Right ventricle myocardium inferior (tissue), 1 donor: ENCODE measurements at regions not wholly inside any gene's neighbourhood (a gene's known extent, or its start where the extent isn't known, plus 50 kb on each side); places are given as distances from the start of the nearest gene placed in this dataset.
A peak's percentile ranks its signal among the peaks of the same experiment; 100 is the strongest.

Source experiments
- ATAC-seq: fragments of 200-7000 bp; cut with Tn5 transposase; one replicate; pipeline ENCODE4 v1.9.1; 2020; ENCODE audit warnings: mild to moderate bottlenecking, moderate library complexity
- DNase-seq: peaks from one replicate; pipeline ENCODE4 v3.0.0; 2021; ENCODE audit errors: missing footprints
- intact Hi-C: fragments of 100-400 bp; cut with DNase I; formaldehyde crosslinking; loops from one replicate; pipeline ENCODE4 v1.11.0; 2022
- donor health status: DM: no; HTN: yes; CAD: no; lungs with severe emphysema.

DNA sequence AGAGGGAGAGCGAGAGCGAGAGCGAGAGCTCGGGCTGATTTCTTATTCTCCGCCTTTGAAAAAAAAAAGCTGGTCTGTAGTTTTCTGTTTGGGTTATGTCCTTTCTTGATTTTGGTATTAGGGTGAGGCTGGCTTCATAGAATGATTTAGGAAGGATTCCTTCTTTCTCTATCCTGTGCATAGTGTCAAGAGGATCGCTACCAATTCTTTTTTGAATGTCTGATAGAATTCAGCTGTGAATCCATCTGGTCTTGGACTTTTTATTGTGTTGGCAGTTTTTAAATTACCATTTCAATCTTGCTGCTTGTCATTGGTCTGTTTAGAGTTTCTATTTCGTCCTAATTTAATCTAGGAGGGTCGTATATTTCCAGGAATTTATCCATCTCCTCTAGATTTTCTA is 1414.6 kb upstream of the MIR17HG start:
- intact Hi-C loops = no loop called here
- DNase-seq (no peak), ATAC-seq (no peak)

DNA sequence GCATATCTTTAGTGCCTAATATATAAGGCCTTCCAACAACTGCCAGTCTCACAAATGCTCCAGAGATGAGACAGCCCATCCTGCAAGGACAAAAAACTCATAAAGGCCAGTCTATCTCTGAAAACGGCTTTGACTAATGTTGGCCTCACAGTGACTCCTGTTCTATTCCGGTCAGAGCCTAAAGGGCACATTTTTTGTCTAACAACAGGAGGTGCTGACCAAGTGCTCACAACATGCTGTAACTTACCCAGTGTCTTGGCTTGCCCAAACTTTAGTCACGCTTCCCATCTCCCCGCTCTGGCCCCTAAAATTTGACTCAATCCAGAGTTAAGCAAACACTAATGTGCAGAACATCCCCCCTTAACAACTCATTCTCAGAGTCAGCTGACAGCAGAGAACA is 1411.2 kb upstream of the MIR17HG start:
- DNase-seq = no peak
- intact Hi-C loops = no loop called here
- no peak for ATAC-seq

DNA sequence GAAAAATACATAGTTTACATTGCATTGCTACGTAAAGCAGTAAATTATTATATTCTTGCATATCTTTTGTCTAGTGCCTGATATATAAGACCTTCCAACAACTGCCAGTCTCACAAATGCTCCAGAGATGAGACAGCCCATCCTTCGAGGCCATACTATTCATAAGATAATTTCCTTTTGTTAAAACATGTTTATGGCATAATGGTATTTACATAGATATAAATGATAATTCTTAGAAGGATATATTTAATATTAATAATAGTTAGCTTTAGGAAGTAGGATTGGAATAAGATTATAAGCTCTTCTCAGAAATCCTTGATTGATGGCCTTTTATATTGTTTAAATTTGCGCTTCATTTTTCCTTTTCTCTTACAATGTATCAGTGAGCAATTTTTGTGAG is 1410.1 kb upstream of the MIR17HG start:
- no peak for DNase-seq
- intact Hi-C loops = no loop called here
- ATAC-seq = no peak

- intact Hi-C loops = no loop called here
- no peak for ATAC-seq
Observed at GRCh38 chr13:89940383-89940782, 1407.1 kb upstream of the MIR17HG start.

GRCh38 chr13:89943139-89943538 is 1404.3 kb upstream of the MIR17HG start:
- ATAC-seq = no peak
- no peak for DNase-seq
- intact Hi-C loops = no loop called here

More at GRCh38 chr13:89940383-89940782, 1407.1 kb upstream of the MIR17HG start:
- DNase-seq = no peak

DNA sequence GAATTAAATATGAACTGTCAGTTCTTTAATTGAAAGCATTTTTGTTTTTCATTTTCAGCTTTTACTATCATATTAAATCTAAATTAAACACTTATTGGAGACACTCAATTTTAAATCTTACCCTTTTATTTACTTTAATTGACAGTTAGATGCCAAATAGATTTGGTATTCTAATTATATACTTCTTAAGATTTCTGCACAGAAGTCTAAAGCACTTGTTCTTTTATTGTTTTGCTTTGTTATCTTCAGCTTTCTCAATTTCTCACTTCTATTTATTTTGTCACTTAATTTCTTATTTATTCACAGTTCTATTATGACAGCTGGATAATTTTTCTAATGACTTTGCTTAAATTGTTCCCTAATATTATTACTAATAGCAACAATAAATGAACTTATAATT is 1397.3 kb upstream of the MIR17HG start:
- DNase-seq (no peak), ATAC-seq (no peak)
- intact Hi-C loops = loop anchor here (5.0 to 10.0 kb wide), 2 partner anchors 415 to 917 kb away; no protein-coding TSS in a partner anchor

GRCh38 chr13:89951341-89951740 is 1396.1 kb upstream of the MIR17HG start:
- intact Hi-C loops = loop anchor here (5.0 to 10.0 kb wide), 2 partner anchors 413 to 916 kb away; no protein-coding TSS in a partner anchor
- ATAC-seq = no peak
- no peak for DNase-seq

GRCh38 chr13:89953581-89953980 is 1393.9 kb upstream of the MIR17HG start:
- ATAC-seq (no peak), DNase-seq (no peak)
- intact Hi-C loops = loop anchor here (5.0 to 10.0 kb wide), 2 partner anchors 411 to 914 kb away; no protein-coding TSS in a partner anchor

DNA sequence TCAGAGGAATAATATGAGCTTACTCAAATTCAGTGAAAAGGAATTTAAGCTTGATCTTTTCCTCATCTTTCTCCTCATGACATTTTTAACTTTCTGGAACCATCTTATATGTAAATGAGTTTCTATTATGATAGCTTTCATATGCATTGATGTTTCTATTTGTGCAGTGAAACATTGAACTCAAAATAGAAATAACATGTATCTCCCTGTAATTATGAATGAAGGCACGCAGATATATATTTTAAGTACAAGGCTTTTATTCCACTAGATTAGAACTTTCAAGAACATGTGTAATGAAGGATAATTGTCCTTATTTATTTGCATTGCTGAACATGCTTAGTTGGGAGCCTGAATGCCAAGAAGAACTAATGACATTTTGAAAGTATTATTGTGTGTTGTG is 1391.7 kb upstream of the MIR17HG start:
- intact Hi-C loops = loop anchor here (10.0 kb wide), 1 partner anchor 409 kb away; no protein-coding TSS in a partner anchor
- DNase-seq (no peak), ATAC-seq (no peak)

DNA sequence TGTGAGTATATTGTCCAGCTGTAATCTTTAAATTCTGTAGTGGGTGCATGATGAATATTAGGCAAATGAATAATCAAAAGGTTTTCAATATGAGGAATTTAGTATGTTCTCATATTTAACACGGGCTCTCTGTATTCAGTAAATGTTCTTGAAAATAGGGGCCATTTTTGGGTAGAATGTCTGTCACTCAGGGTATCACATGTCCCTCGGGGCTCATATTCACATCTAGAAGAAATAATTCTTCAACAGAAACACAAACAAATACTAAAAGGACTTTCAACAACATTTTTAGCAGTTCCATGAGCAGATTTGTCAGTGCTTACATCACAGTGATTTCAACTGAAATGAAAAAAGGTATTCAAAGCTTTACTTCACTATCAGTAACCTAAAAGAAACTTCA is 1388.4 kb upstream of the MIR17HG start:
- no peak for ATAC-seq
- no peak for DNase-seq
- intact Hi-C loops = loop anchor here (10.0 kb wide), 1 partner anchor 406 kb away; no protein-coding TSS in a partner anchor

- DNase-seq = no peak
- ATAC-seq = no peak
- intact Hi-C loops = no loop called here
Observed at GRCh38 chr13:89965252-89965651, 1382.2 kb upstream of the MIR17HG start.

DNA sequence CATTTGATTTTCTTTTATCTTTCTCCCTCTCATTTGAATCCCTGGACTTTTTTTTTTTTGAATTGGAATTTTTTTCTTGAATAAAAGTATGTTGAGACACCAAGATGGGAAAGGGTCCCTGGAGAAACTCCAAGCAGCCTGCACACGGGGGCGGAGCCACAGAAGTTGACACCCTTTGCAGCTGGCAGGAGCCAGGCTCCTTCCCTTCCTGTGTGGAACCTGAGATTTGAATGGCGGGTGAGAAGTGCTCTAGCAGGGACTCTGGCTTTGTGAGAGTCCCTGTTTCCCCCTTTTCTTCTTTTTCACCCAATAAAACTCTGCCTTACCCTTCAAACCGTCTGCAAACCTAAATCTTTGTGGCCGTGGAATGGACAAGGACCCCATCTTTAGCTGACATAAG is 1381.0 kb upstream of the MIR17HG start:
- no peak for ATAC-seq
- intact Hi-C loops = no loop called here
- no peak for DNase-seq

DNA sequence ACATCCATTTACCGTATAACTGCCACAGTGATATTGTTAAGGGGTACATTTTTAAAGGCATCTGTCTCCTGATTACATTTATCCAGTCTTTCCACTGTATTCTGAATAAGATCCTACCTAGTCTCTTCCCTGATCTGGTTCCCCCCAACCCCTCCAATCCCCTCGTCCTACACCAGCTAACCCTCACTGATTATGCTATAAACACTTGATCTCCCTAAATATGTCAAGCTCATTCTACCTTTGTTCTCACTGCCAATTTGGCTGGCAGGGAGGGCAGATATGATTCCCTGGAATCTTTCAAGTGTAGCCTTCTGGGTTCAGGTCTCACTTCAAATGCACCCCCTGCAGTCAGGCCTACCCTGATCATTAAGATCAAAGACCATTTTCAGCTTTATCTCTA is 1379.8 kb upstream of the MIR17HG start:
- ATAC-seq (no peak), DNase-seq (no peak)
- intact Hi-C loops = no loop called here

- ATAC-seq (no peak), DNase-seq (no peak)
- intact Hi-C loops = no loop called here
Observed at GRCh38 chr13:89968470-89968869, 1379.0 kb upstream of the MIR17HG start.

GRCh38 chr13:89970353-89970709 is 1377.2 kb upstream of the MIR17HG start:
- ATAC-seq = no peak
- DNase-seq = no peak
- intact Hi-C loops = no loop called here

DNA sequence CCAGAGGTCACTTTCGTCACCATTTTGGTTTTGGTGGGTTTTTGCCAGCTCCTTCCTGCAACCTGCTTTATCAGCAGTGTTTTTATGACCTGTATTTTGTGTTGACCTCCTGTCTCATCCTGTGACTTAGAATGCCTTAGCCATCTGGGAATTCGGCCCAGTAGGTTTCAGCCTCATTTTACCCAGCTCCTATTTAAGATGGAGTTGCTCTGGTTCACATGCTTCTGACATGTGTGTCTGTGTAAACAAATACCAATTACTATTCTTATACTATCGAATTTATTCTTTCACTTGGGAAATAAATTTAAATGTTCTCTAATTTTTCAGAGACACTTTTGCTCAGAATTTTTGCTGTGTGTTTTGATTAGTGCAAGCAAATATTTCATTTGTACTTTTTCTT is 1370.3 kb upstream of the MIR17HG start:
- intact Hi-C loops = no loop called here
- DNase-seq (no peak), ATAC-seq (no peak)

DNA sequence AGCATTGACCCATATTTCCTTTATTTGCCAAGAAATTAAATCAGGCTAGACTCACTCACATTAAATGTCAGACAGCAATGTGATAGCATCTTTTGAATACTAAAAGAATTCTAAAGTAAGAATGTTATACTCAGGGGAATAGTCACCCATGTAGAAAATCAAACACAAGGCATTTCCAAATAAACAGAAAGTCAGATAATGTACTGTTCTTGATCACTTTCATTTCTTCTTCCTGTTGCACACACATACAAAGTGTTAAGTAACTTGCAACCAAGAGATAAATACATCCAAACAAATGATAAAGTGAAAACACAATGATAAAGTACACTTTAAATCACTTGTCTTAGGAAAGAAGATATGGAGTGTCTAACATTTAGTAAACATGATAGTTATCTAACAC is 1366.6 kb upstream of the MIR17HG start:
- no peak for DNase-seq
- intact Hi-C loops = no loop called here
- ATAC-seq = no peak

DNA sequence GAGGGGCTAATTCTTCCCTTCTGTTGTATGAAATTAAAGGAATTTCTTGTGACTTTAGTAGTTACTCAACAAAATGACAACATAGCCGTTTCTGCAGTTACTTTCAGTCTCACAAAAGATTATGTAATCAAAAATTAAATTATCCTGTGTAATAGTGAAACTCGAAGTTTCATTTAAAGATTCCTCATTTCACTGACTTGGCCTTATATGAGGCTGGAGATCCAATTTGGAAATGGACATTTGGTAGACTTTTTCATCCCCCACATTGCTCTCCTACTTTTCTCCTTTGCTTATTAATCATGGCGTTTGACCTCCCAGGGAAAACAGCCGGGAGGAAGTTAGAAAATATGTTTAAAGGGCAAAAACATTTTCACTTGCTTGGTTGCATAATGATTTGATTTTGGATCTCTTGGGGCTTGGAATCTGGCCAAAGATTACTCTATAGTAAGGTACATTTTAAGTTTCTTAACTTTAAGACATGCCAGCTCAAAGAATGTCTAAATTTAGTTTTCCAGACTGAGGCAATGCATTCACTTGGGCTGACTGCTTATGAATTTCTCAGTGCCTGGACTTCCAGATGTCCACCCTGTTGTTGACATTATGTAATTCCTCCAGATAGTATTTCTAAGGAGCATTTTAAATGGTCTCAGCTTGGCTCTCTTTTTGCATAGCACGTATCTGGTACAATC is 1364.9 kb upstream of the MIR17HG start:
- ATAC-seq = peak; percentile 23
- intact Hi-C loops = no loop called here
- DNase-seq = no peak

DNA sequence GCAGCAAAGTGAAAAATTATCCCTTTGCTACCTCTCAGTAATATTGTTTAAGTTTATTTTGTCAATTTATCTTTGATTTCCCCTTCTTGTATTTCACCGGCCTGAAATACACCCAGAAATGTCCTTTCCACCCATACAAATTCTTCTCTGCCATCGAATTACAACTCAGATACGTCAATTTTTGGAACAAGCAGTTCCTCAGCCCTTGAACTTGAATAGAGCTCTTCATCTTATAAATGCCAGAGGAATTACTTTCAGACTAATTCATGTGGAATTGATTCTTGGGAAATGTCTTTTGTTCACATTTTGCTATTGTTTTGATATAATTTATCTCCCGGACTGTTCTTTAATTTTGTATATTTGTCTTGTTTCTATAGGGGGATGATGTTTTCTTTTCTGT is 1359.3 kb upstream of the MIR17HG start:
- ATAC-seq (no peak), DNase-seq (no peak)
- intact Hi-C loops = no loop called here

DNA sequence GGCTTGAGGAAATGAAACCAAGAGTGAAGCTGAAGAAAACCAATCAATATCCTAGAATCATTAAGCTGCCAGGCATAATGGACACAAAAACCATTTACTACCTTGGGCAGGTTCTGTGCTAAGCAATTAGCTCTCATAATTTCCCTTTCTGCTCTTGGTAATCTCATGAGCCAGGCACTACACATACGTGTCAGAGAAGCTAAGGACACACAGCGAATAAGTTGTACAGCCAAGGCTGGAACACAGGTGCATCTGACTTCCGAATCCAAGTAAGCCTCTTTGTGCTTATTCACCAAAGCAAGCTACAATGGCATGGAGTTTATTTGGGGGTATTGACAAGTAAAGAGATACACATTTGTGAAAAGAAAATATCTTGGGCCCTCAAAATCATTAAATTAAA is 1343.9 kb upstream of the MIR17HG start:
- no peak for ATAC-seq
- no peak for DNase-seq

GRCh38 chr13:90008707-90009149 is 1338.8 kb upstream of the MIR17HG start:
- intact Hi-C loops = no loop called here
- ATAC-seq (no peak), DNase-seq (no peak)

More for the DNA sequence above, 1343.9 kb upstream of the MIR17HG start:
- intact Hi-C loops = no loop called here
